ENCODE measurements at regions not wholly inside any gene's neighbourhood (a gene's known extent, or its start where the extent isn't known, plus 50 kb on each side); places are given as distances from the start of the nearest gene placed in this dataset.

DNA sequence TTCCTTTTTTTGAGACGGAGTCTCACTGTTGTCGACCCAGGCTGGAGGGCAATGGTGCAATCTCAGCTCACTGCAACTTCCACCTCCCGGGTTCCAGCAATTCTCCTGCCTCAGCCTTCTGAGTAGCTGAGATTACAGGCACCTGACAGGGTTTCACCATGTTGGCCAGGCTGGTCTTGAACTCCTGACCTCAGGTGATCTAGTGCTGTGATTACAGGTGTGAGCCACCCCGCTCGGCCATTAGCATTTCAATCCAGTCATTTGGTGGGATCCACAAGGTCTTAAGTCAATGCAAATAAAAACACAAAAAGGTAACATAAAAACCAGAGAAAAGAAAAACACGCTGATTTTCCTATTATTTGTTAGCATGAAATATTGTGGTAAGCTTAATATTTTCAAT lies 1227.2 kb upstream of the TENM4 start:
- TF ChIP-seq, protein P1, sequence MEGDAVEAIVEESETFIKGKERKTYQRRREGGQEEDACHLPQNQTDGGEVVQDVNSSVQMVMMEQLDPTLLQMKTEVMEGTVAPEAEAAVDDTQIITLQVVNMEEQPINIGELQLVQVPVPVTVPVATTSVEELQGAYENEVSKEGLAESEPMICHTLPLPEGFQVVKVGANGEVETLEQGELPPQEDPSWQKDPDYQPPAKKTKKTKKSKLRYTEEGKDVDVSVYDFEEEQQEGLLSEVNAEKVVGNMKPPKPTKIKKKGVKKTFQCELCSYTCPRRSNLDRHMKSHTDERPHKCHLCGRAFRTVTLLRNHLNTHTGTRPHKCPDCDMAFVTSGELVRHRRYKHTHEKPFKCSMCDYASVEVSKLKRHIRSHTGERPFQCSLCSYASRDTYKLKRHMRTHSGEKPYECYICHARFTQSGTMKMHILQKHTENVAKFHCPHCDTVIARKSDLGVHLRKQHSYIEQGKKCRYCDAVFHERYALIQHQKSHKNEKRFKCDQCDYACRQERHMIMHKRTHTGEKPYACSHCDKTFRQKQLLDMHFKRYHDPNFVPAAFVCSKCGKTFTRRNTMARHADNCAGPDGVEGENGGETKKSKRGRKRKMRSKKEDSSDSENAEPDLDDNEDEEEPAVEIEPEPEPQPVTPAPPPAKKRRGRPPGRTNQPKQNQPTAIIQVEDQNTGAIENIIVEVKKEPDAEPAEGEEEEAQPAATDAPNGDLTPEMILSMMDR (IDR thresholded peaks at IDR 0.05): no peak
- TF ChIP-seq POLR2A (IDR thresholded peaks at IDR 0.05): no peak
